ENCODE measurements at regions not wholly inside any gene's neighbourhood (a gene's known extent, or its start where the extent isn't known, plus 50 kb on each side); places are given as distances from the start of the nearest gene placed in this dataset.

DNA sequence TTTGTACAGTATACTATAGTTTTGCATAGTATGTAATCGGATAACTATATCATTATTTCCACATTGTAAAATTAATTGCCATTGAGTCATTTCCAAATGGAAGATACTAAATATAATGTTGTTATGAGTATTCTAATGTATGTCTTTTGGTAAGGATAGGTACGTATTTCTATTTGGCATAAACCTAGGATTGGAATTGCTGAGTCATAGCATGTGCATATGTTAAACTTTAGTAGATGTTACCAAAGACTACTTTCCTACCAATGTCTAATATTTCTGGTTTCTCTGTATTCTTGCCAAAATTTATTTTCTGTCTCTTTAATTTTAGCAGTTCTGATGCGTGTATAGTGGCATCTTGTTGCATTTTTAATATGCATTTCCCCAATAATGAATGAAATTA lies 825.1 kb upstream of the ARRDC3 start:
- ChIA-PET CTCF (no interaction called here), SMC1A (ENCODE audit: uncharacterized antibody, unreplicated experiment) (no interaction called here), POLR2A (no interaction called here), RAD21 (ENCODE audit: unreplicated experiment) (no interaction called here)
- H3K4me3 ChIP-seq, result no peak overlapping the region
- intact Hi-C loops (cut with micrococcal nuclease; ENCODE audit: unreplicated experiment) (no loop called here), in situ Hi-C loops (cut with MboI) (no loop called here)
- DNase-seq (ENCODE audit: low read depth, low spot score) (no peak), ATAC-seq (no peak), FAIRE-seq (no peak)
- H3K4me2 ChIP-seq (ENCODE audit: control insufficient read depth, insufficient read depth), result no peak overlapping the region
- H3K27ac ChIP-seq (ENCODE audit: control insufficient read depth, insufficient read depth), result no peak overlapping the region
- H4K20me1 ChIP-seq (ENCODE audit: control insufficient read depth, insufficient read depth), result no peaks in the 10 kb centered on the region
- no peaks in the 10 kb centered on the region for H3K4me1 ChIP-seq (ENCODE audit: control insufficient read depth, insufficient read depth, low read length)
- BruUV-seq (replicated peaks), result no TSS peak
- no peak overlapping the region for H3K9ac ChIP-seq (ENCODE audit: control insufficient read depth, insufficient read depth, low read length)
- no peak overlapping the region for H2AFZ ChIP-seq (ENCODE audit: control insufficient read depth, low read depth, low read length)
- H3K9me3 ChIP-seq (replicated peaks; ENCODE audit: control insufficient read depth, insufficient read depth, low read length), result no peaks in the 10 kb centered on the region
- H3K79me2 ChIP-seq (ENCODE audit: control insufficient read depth, insufficient read depth, low read length), result no peaks in the 10 kb centered on the region
- no peak for TF ChIP-seq PAX5 (IDR thresholded peaks at IDR 0.05; ENCODE audit: borderline replicate concordance, low read depth, low read length)
- TF ChIP-seq, protein P1, sequence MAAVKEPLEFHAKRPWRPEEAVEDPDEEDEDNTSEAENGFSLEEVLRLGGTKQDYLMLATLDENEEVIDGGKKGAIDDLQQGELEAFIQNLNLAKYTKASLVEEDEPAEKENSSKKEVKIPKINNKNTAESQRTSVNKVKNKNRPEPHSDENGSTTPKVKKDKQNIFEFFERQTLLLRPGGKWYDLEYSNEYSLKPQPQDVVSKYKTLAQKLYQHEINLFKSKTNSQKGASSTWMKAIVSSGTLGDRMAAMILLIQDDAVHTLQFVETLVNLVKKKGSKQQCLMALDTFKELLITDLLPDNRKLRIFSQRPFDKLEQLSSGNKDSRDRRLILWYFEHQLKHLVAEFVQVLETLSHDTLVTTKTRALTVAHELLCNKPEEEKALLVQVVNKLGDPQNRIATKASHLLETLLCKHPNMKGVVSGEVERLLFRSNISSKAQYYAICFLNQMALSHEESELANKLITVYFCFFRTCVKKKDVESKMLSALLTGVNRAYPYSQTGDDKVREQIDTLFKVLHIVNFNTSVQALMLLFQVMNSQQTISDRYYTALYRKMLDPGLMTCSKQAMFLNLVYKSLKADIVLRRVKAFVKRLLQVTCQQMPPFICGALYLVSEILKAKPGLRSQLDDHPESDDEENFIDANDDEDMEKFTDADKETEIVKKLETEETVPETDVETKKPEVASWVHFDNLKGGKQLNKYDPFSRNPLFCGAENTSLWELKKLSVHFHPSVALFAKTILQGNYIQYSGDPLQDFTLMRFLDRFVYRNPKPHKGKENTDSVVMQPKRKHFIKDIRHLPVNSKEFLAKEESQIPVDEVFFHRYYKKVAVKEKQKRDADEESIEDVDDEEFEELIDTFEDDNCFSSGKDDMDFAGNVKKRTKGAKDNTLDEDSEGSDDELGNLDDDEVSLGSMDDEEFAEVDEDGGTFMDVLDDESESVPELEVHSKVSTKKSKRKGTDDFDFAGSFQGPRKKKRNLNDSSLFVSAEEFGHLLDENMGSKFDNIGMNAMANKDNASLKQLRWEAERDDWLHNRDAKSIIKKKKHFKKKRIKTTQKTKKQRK (IDR thresholded peaks at IDR 0.05; ENCODE audit: low read depth, low read length), result no peak
- TF ChIP-seq RELA (IDR thresholded peaks at IDR 0.05; ENCODE audit: borderline replicate concordance, partially characterized antibody), result no peak
- TF ChIP-seq, protein P2, sequence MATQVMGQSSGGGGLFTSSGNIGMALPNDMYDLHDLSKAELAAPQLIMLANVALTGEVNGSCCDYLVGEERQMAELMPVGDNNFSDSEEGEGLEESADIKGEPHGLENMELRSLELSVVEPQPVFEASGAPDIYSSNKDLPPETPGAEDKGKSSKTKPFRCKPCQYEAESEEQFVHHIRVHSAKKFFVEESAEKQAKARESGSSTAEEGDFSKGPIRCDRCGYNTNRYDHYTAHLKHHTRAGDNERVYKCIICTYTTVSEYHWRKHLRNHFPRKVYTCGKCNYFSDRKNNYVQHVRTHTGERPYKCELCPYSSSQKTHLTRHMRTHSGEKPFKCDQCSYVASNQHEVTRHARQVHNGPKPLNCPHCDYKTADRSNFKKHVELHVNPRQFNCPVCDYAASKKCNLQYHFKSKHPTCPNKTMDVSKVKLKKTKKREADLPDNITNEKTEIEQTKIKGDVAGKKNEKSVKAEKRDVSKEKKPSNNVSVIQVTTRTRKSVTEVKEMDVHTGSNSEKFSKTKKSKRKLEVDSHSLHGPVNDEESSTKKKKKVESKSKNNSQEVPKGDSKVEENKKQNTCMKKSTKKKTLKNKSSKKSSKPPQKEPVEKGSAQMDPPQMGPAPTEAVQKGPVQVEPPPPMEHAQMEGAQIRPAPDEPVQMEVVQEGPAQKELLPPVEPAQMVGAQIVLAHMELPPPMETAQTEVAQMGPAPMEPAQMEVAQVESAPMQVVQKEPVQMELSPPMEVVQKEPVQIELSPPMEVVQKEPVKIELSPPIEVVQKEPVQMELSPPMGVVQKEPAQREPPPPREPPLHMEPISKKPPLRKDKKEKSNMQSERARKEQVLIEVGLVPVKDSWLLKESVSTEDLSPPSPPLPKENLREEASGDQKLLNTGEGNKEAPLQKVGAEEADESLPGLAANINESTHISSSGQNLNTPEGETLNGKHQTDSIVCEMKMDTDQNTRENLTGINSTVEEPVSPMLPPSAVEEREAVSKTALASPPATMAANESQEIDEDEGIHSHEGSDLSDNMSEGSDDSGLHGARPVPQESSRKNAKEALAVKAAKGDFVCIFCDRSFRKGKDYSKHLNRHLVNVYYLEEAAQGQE (IDR thresholded peaks at IDR 0.05; ENCODE audit: low read depth, low read length), result no peak
- no peak for TF ChIP-seq HDAC2 (IDR thresholded peaks at IDR 0.05)
- TF ChIP-seq ZNF274 (IDR thresholded peaks at IDR 0.05; ENCODE audit: insufficient read depth, insufficient read length), result no peak
- TF ChIP-seq TCF3 (IDR thresholded peaks at IDR 0.05; ENCODE audit: borderline replicate concordance, insufficient read depth, low read depth, low read length), result no peak
- no peak for TF ChIP-seq SMC3 (IDR thresholded peaks at IDR 0.05; ENCODE audit: borderline replicate concordance, low read length)
- TF ChIP-seq SUPT20H (IDR thresholded peaks at IDR 0.05; ENCODE audit: borderline replicate concordance, control insufficient read depth, low read depth, low read length), result no peak
- TF ChIP-seq STAT3 (IDR thresholded peaks at IDR 0.05; ENCODE audit: low read depth, low read length), result no peak
- no peak for TF ChIP-seq IRF4 (IDR thresholded peaks at IDR 0.05; ENCODE audit: low read depth, low read length)
- no peak for TF ChIP-seq SPI1 (IDR thresholded peaks at IDR 0.05; ENCODE audit: borderline replicate concordance, insufficient read depth, low read depth, low read length)
- no peak for TF ChIP-seq ETV6 (conservative IDR thresholded peaks at IDR 0.05 in 1 of 2, IDR thresholded peaks at IDR 0.05 in 1 of 2; ENCODE audit: borderline replicate concordance in 1 of 2, low read depth in 1 of 2)
- TF ChIP-seq JUND (IDR thresholded peaks at IDR 0.05; ENCODE audit: low read depth, low read length), result no peak
- no peak for TF ChIP-seq CBX5 (IDR thresholded peaks at IDR 0.05; ENCODE audit: low read depth)
- no peak for TF ChIP-seq ZSCAN29 (IDR thresholded peaks at IDR 0.05)
- H3K36me3 ChIP-seq (ENCODE audit: control insufficient read depth in 2 of 2, insufficient read depth in 2 of 2, low read length in 1 of 2), result no peaks in the 10 kb centered on the region
- no peaks in the 10 kb centered on the region for H3K27me3 ChIP-seq (replicated peaks in 1 of 2; ENCODE audit: control insufficient read depth in 2 of 2, insufficient read depth in 2 of 2, low read length in 1 of 2)
- 24% methylated on average over 3 of the region's 3 CpGs for WGBS (ENCODE audit: insufficient coverage, insufficient replicate concordance, low lambda C conversion rate, missing lambda C conversion rate)

Measured in GM12878 (cell line).